Activated CD8-positive, alpha-beta memory T cell treated with anti-CD3 and anti-CD28 coated beads, Interleukin-2, amount 10 ng/mL, durations not matched to agents 7 days and 5 days (primary cell): ENCODE measurements at regions not wholly inside any gene's neighbourhood (a gene's known extent, or its start where the extent isn't known, plus 50 kb on each side); places are given as distances from the start of the nearest gene placed in this dataset.
"Not testable (repeated sequence)": the region's sequence is repeated elsewhere in the genome, so short reads cannot be mapped to it uniquely, and the experiment has no call there.

Experiments
- ATAC-seq: fragments of 150-1000 bp; cut with Tn5 transposase; one replicate; pipeline ENCODE4 v1.10.0; 2021; ENCODE audit warnings: moderate library complexity
- CTCF ChIA-PET: fragments of 350-600 bp; sonication (Branson Sonifier 250); formaldehyde crosslinking; loops from one replicate; lab custom pipeline; 2021; ENCODE audit warnings: antibody characterized with exemption; lab: Charles Lee
- DNase-seq: peaks from one replicate; pipeline ENCODE4 v3.0.0-alpha.2; 2020
- H3K27ac Mint-ChIP-seq: one replicate; pipeline ENCODE4 v1.8.0; 2021; ENCODE audit warnings: mild to moderate bottlenecking, mixed read lengths
- H3K27me3 Mint-ChIP-seq: one replicate; pipeline ENCODE4 v1.8.0; 2021; ENCODE audit warnings: mixed read lengths
- H3K36me3 Mint-ChIP-seq: one replicate; pipeline ENCODE4 v1.8.0; 2021; ENCODE audit warnings: mild to moderate bottlenecking, mixed read lengths
- H3K4me1 Mint-ChIP-seq: one replicate; pipeline ENCODE4 v1.8.0; 2021; ENCODE audit warnings: mixed read lengths
- H3K4me3 Mint-ChIP-seq: one replicate; pipeline ENCODE4 v1.8.0; 2021; ENCODE audit warnings: mild to moderate bottlenecking, moderate library complexity, mixed read lengths
- H3K9me3 Mint-ChIP-seq: one replicate; pipeline ENCODE4 v1.8.0; 2022; ENCODE audit warnings: low read depth, mixed read lengths

DNA sequence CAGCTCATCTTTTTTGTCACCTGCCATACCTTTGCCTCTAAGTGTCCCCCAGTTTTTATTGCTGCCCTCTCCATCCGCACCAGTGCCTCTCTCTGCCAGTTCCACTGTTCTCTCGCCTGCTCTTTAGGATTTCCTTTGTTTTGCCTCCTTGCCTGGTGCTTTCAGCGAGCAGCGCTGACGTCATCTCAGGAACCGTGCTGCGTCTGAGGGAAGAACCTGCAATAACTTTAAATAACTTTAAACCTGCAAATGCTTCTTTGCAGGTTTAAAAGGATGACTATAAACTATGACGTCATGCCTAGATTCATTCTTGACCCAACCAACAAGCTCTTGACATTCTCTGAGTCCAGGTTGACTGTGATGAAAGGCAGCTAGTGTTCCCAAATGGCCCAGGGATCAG lies 105.1 kb downstream of the LRRC74B start:
- DNase-seq, H3K27ac Mint-ChIP-seq, CTCF ChIA-PET, H3K36me3 Mint-ChIP-seq, H3K4me3 Mint-ChIP-seq, H3K4me1 Mint-ChIP-seq, ATAC-seq, H3K9me3 Mint-ChIP-seq, H3K27me3 Mint-ChIP-seq: not testable (repeated sequence)

GRCh38 chr22:21187841-21188240 lies 142.1 kb downstream of the LRRC74B start:
- H3K36me3 Mint-ChIP-seq, H3K4me3 Mint-ChIP-seq, CTCF ChIA-PET, H3K27me3 Mint-ChIP-seq, ATAC-seq, H3K4me1 Mint-ChIP-seq, H3K9me3 Mint-ChIP-seq, H3K27ac Mint-ChIP-seq, DNase-seq: not testable (repeated sequence)

DNA sequence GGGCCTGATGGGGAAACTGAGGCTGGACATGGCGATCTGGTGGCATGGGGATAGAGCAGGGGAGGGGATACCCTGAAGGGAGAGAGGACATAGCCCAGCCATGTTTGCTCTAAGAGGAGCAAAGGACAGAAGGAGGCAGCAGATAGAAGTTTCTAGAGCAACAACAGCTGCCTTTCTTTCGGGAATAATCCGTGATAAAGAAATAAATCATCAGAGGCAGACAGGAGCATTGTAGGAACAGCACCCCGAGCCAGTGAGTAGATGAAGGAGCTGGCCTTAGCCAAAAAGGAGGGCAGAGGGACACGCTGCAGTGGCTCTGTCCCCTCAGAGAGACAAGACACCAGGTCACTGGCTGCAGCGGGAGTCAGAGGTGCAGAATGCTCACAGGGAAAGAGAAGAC lies 166.3 kb downstream of the LRRC74B start:
- H3K36me3 Mint-ChIP-seq, H3K9me3 Mint-ChIP-seq, H3K27ac Mint-ChIP-seq, H3K27me3 Mint-ChIP-seq, ATAC-seq, H3K4me3 Mint-ChIP-seq, CTCF ChIA-PET, DNase-seq, H3K4me1 Mint-ChIP-seq: not testable (repeated sequence)

DNA sequence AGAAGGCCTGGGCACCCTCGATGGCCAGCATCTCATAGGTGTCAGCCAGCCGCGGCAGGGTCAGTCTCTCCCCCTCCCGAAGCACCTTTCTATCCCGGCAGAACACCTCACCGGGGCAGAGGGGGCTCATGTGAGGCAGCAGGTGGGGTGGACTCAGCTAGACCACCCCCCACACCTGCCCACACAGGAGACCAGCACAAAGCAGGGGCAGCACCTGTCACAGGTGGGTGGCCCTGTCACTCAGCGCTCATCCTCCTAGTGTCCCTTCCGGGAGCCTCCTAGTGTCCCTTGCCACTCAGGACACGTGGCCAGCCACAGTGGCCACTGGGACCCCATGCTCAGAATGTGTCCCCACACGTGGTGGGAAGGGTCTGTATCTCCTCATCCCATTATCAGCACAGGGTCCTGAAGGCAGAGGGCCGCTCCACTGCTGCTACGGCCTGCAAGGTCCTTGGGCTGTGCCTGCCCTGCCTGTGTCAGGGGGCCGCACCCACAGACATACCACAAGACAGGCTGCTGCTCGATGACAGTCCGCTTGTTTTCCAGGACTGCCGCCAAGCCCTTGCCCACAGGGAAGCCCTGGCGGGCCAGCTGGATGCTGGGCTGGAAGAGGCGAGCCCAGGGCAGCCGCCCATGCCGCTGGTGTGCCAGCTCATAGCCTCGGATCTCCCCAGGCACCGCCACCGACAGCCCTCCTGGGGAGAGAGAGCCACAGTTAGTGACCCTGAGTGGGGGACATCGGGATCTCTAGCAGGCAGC lies 167.4 kb upstream of the RIMBP3B start:
- H3K27ac Mint-ChIP-seq, H3K27me3 Mint-ChIP-seq, H3K9me3 Mint-ChIP-seq, DNase-seq, CTCF ChIA-PET, ATAC-seq, H3K4me3 Mint-ChIP-seq, H3K36me3 Mint-ChIP-seq, H3K4me1 Mint-ChIP-seq: not testable (repeated sequence)

DNA sequence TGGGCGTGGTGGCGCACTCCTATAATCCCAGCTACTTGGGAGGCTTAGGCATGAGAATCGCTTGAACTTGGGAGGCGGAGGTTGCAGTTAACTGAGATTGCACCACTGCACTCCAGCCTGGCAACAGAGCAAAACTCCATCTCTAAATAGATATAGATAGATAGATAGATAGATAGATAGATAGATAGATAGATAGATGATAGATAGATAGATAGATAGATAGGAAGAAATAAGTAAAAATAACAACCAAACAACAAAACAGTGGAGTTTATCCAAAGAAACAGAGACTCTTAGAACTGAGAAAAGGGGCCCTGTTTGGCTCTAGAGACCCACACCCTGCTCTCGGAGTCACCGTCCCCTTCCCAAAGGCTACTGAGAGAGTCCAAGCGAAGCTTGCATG lies 158.7 kb upstream of the RIMBP3B start:
- H3K4me3 Mint-ChIP-seq, H3K9me3 Mint-ChIP-seq, H3K36me3 Mint-ChIP-seq, ATAC-seq, H3K27ac Mint-ChIP-seq, CTCF ChIA-PET, H3K27me3 Mint-ChIP-seq, H3K4me1 Mint-ChIP-seq, DNase-seq: not testable (repeated sequence)

DNA sequence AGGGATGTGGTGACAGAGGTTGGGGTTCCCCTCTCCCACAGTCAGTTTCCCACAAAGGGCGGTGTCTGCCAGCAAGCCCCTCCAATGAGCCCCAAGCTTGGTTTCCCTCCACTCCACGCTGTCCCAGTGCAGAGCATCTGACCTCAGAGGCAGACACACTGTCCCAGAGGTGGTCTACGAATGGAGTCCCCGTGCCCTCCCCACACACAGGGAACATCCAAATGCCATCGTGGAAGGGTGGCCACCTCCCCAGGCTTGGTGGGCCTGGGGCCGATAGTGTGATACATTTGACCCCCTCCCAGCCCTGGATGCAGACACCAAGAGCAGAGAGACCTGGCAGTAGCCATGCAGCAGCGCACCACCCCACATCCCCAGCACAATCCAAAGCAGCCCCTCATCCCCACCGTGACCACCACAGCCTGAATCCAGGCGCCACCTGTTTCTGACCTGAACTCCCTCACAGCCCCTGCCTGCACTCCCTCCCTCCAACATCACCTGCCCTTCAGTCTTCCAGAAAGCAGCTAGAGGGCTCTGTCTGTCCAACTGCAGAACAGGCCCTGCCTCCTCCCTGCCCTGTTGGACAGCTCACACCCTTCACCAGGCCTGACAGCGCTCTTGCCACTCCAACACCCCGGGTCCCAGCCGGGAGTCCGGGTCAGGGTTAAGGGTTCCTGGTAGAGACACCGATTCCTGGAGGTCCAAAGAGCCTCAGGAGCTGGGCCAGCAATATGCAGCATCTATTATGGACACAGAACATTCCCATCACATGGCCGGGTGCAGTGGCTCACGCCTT lies 156.5 kb upstream of the RIMBP3B start:
- H3K9me3 Mint-ChIP-seq, H3K4me3 Mint-ChIP-seq, H3K27me3 Mint-ChIP-seq, H3K4me1 Mint-ChIP-seq, DNase-seq, H3K27ac Mint-ChIP-seq, ATAC-seq, H3K36me3 Mint-ChIP-seq, CTCF ChIA-PET: not testable (repeated sequence)

- H3K4me1 Mint-ChIP-seq, H3K9me3 Mint-ChIP-seq, H3K4me3 Mint-ChIP-seq, CTCF ChIA-PET, H3K36me3 Mint-ChIP-seq, H3K27me3 Mint-ChIP-seq, H3K27ac Mint-ChIP-seq, DNase-seq, ATAC-seq: not testable (repeated sequence)
Observed at GRCh38 chr22:21251435-21251834, 132.1 kb upstream of the RIMBP3B start.

DNA sequence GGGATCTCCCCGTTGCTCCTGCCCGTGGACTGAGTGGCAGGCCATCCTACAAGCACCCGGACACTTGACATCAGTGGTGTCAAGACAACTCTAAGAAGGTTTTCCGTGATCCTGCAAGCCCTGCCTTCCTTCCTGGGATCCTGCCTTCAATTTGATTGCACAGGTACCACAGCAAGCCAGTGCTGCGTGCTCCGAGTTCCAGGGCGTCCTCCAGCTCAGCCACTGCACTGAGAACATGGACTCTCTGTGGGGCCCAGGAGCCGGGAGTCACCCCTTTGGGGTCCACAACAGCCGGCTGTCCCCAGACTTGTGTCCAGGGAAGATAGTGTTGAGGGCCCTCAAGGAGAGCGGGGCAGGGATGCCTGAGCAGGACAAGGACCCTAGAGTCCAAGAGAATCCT lies 100.9 kb upstream of the RIMBP3B start:
- H3K27me3 Mint-ChIP-seq, H3K4me1 Mint-ChIP-seq, CTCF ChIA-PET, H3K36me3 Mint-ChIP-seq, ATAC-seq, DNase-seq, H3K27ac Mint-ChIP-seq, H3K9me3 Mint-ChIP-seq, H3K4me3 Mint-ChIP-seq: not testable (repeated sequence)

- H3K4me1 Mint-ChIP-seq, H3K27me3 Mint-ChIP-seq, H3K36me3 Mint-ChIP-seq, CTCF ChIA-PET, H3K4me3 Mint-ChIP-seq, ATAC-seq, H3K9me3 Mint-ChIP-seq, H3K27ac Mint-ChIP-seq: not testable (repeated sequence)
- peak; percentile 38 for DNase-seq
Observed at GRCh38 chr22:21293702-21294101, 89.8 kb upstream of the RIMBP3B start.

DNA sequence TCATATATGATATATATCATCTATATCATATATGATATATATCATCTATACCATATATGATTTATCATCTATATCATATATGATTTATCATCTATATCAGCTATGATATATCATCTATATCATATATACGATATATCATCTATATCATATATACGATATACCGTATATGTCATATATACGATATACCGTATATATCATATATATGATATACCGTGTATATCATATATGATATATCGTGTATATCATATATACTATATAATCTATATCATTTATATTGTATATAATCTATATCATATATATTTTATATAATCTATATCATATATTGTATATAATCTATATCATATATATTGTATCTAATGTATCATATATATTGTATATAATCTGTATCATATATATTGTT lies 55.9 kb upstream of the RIMBP3B start:
- ATAC-seq, H3K27me3 Mint-ChIP-seq, DNase-seq, CTCF ChIA-PET, H3K4me1 Mint-ChIP-seq, H3K27ac Mint-ChIP-seq, H3K9me3 Mint-ChIP-seq, H3K4me3 Mint-ChIP-seq, H3K36me3 Mint-ChIP-seq: not testable (repeated sequence)
